ENCODE measurements at regions not wholly inside any gene's neighbourhood (a gene's known extent, or its start where the extent isn't known, plus 50 kb on each side); places are given as distances from the start of the nearest gene placed in this dataset.

- DNase-seq (ENCODE audit: low spot score) = peak; percentile 90
Observed at GRCh38 chr2:120589771-120590608, 145.7 kb upstream of the GLI2 start.

- no peak for DNase-seq (ENCODE audit: low spot score)
Observed at GRCh38 chr2:120590841-120591240, 144.8 kb upstream of the GLI2 start.

GRCh38 chr2:120591572-120591971, 144.1 kb upstream of the GLI2 start:
- no peak for DNase-seq (ENCODE audit: low spot score)

- DNase-seq (ENCODE audit: low spot score) = no peak
Observed at GRCh38 chr2:120592084-120592483, 143.6 kb upstream of the GLI2 start.

GRCh38 chr2:120593921-120594686, 141.6 kb upstream of the GLI2 start:
- DNase-seq (ENCODE audit: low spot score) = no peak

GRCh38 chr2:120594856-120595685, 140.6 kb upstream of the GLI2 start:
- no peak for DNase-seq (ENCODE audit: low spot score)

- no peak for DNase-seq (ENCODE audit: low spot score)
Observed at GRCh38 chr2:120595739-120596138, 139.9 kb upstream of the GLI2 start.

GRCh38 chr2:120596191-120596811, 139.4 kb upstream of the GLI2 start:
- no peak for DNase-seq (ENCODE audit: low spot score)

GRCh38 chr2:120596990-120597594, 138.6 kb upstream of the GLI2 start:
- DNase-seq (ENCODE audit: low spot score) = no peak

- DNase-seq (ENCODE audit: low spot score) = no peak
Observed at GRCh38 chr2:120597595-120598193, 138.0 kb upstream of the GLI2 start.

GRCh38 chr2:120598416-120598815, 137.3 kb upstream of the GLI2 start:
- no peak for DNase-seq (ENCODE audit: low spot score)

GRCh38 chr2:120599072-120599471, 136.6 kb upstream of the GLI2 start:
- DNase-seq (ENCODE audit: low spot score) = no peak

GRCh38 chr2:120599656-120600055, 136.0 kb upstream of the GLI2 start:
- DNase-seq (ENCODE audit: low spot score) = no peak

GRCh38 chr2:120600335-120600734, 135.3 kb upstream of the GLI2 start:
- no peak for DNase-seq (ENCODE audit: low spot score)

GRCh38 chr2:120600786-120601185, 134.9 kb upstream of the GLI2 start:
- DNase-seq (ENCODE audit: low spot score) = no peak

- no peak for DNase-seq (ENCODE audit: low spot score)
Observed at GRCh38 chr2:120601566-120601965, 134.1 kb upstream of the GLI2 start.

GRCh38 chr2:120602251-120602650, 133.4 kb upstream of the GLI2 start:
- no peak for DNase-seq (ENCODE audit: low spot score)

- no peak for DNase-seq (ENCODE audit: low spot score)
Observed at GRCh38 chr2:120604767-120605166, 130.9 kb upstream of the GLI2 start.

- no peak for DNase-seq (ENCODE audit: low spot score)
Observed at GRCh38 chr2:120605231-120605935, 130.3 kb upstream of the GLI2 start.

GRCh38 chr2:120606280-120606679, 129.4 kb upstream of the GLI2 start:
- DNase-seq (ENCODE audit: low spot score) = no peak

- DNase-seq (ENCODE audit: low spot score) = no peak
Observed at GRCh38 chr2:120606931-120607330, 128.7 kb upstream of the GLI2 start.

All from hepatic stellate cell (primary cell).